ACHN (cell line): ENCODE measurements at regions not wholly inside any gene's neighbourhood (a gene's known extent, or its start where the extent isn't known, plus 50 kb on each side); places are given as distances from the start of the nearest gene placed in this dataset.

ENCODE experiments used
- DNase-seq: peaks from one replicate; pipeline ENCODE4 v3.0.0-alpha.2; 2015
- in situ Hi-C: cut with HindIII; loops from 2 replicates; pipeline ENCODE4 v1.10.0; 2017; ENCODE audit warnings: low sequenced_read_pairs, low pct_ligation_motif_present, low pct_unique_long_range_greater_than_20kb

DNA sequence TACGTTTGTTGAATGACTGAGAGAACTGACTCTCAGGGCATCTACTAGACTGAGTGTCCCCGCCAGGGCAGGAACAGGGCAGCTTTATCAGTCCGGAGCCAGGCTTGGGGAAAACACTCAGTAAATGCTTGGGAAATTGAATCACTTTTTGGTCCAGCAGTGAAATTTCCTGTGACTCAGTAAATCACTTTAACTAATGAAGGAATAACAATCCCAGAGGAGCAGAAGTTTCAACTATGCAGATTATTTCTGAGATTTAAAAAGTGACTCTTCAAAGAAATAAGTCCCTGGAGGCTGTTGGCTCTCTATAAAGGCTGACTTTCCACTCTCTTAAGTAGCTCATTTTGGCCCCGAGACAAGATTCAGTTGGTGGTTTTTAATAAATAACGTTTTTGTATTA is 101.8 kb downstream of the FOXL1 start:
- no peak for DNase-seq

DNA sequence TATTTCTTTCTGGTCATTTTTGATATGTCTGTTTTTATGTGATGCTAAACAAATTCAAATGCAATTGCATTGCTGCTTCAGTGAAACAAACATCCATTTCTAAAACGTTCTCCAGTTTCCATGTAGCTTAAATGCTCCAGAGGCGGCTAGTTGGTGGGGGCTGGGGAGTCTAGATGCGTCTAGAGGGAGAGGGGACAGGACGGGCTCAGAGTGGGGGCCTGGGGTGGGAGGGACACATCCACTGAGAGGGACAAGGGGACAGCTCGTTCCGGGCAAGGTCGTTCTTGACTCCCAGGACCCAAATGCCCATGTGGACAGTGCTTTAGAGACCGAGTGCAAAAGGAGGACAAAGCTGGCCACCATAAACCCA is 102.3 kb downstream of the FOXL1 start:
- in situ Hi-C loops = no loop called here
- no peak for DNase-seq

More for the DNA sequence above, 101.8 kb downstream of the FOXL1 start:
- in situ Hi-C loops = no loop called here

DNA sequence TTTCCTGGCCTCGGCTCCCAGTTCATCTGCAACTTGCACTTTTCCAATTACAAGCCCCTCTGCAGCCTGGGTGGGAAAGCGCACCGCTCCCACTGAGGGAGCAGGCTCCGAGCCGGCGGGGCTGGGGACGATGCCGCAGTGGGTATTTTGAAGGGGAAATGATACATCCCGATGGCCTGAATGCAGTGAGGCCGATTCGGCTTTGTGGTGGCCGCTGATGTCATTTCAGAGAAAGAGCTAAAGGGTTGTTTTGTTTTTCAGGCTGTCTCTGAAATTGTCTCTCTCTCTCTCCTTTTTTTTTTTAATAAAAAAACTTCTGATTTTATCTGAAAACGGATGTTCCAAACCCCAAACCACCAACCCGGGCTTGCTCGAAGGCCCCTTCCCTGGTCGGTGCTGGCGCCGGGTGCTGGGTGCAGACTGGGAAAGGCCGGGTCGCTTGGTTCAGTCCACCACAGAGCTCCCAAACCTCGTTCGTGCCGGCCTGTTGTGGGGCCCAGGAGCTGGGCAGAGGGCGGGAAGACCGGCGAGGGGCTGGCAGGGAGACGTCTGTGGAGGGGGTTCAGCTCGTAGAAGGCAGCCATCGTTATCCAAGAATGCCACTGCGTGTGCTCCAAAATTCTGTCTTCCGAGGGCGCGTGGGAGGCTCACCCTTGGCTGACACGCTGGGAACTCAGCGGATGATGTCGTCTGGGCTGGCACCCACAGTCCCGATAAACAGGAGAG is 102.8 kb downstream of the FOXL1 start:
- no peak for DNase-seq
- in situ Hi-C loops = no loop called here

DNA sequence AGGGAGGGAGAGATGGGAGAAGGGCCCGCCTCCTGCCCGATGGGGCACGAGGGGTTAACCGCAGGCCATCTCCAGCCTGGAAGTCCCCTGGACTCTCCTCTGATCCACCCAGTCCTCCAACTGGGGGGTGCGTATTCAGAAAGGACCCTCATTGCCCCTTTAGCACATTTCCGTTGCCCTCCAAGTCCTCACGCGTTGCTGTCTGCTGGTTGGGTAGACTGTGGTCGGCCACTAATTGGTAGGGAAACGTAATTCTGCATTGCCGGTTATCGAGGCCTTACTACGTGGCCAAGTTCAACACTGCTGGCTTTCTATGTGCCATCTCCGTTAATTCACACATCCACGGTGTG is 103.4 kb downstream of the FOXL1 start:
- DNase-seq = no peak
- in situ Hi-C loops = no loop called here

DNA sequence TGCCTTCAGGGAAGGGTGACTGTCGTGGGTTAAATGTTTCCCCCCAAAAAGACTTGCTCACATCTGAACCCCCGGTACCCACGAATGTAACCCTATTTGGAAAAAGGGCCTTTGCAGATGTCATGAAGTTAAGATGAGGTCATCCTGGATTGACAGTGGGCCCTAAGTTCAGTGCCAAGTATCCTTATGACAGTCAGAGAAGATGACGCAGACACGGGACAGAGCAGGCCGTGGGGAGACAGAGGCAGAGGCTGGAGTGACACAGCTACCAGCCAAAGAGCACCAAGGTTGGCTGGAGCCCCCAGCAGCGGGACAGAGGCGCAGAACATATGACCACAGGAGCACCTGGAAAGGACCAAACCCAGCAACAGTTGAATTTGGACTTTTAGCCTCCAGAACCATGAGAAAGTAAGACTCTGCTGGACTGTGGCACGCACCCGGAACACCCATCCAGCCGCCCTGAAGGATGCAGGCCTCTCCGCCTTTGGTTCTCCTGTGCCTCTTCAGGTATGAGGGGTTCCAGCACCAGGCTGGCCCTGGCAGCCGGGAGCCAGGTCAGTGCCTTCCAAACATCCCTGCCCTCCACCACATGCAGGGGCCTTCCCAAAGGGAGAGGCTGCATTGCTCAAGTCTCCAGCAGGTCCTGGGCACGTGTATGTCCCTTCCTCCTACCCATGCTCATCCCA is 104.0 kb downstream of the FOXL1 start:
- in situ Hi-C loops = no loop called here

DNA sequence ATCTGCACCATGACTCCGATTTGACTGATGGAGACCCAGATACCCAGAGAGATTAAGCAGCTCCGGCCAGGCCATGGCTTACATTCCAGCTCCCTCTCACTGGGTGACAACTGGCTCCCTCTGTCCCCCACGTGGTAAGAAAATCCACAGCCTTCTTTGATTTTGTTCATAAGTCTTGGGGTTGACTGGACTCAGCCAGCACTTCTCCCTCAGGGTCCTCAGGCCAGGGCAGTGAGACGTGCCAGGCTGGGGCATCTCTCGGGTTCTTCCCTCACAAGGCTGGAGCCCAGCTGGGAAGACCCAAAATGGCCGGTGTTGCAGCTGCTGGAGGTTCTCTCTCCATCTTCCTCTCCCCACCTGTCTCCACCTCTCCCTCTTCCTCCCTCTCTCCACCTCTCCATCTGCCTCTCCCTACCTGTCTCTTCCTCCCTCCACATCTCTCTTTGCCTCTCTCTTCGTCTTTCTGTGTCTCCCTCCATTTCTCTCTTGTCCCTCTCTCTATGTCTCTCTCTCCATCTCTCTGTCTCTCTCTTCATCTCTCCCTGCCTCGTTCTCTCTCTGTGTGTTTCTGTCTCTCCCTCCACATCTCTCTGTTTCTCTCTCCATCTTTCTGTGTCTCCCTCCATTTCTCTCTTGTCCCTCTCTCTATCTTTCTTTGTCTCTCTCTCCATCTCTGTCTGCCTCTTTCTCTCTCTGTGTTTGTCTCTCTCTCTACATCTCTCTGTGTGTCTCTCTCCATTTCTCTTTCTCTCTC is 105.3 kb downstream of the FOXL1 start:
- DNase-seq = no peak
- in situ Hi-C loops = no loop called here

More for the DNA sequence above, 104.0 kb downstream of the FOXL1 start:
- no peak for DNase-seq

DNA sequence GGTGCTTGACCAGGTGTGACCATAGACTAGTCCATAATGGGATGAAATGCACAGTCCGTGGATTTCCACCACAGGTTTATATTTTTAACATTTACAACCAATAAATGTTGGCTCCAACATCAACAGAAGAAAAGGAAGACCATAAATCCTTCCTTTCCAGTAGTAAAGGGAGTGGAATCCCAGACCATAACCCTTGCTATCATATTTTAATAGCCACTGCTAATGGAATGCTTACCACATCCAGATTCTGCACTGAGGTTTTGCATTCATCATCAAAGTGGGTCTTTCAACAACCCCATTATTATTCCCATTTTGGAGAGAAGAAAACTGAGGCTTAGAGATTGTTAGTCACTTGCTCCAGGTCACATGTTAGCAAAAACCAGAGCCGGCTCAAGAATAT is 106.7 kb downstream of the FOXL1 start:
- DNase-seq = no peak
- in situ Hi-C loops = no loop called here

DNA sequence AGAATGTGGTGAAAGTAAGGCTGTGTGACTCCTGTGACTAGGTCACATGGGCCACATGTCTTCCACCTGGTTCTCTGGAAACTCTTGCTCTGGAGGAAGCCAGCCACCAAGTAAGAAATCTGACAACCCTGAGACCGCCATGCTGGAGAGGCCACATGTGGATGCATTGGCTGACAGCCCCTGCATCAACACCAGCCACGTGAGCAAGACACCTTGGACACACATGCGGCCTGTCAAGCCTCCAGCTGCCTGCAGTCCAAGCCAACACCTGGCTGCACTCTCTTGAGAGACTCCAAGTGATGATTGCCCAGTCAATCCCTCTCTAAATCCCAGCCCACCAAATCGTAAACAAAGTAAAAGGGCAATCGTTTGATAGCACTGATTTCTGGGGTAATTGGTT is 112.6 kb downstream of the FOXL1 start:
- in situ Hi-C loops = no loop called here
- DNase-seq = no peak

DNA sequence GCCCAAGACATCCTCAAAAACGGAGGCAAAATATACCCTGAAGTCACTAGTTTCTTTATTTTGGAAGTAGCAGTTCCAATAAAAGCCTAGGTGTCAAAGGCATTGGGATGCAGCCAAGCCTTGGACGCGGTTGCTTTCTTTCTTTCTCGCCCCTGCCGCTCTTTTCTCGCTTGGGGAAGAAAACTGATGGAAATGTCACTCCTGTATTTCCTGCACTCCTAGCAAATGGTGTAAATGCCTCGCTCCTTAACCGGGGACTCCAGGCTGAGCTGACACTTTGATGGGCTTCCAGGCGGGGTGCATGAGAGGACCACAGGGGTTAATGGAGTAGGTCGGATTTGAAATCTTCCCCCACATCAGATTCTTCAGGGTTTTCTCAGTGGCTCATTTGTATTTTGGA is 114.1 kb downstream of the FOXL1 start:
- in situ Hi-C loops = no loop called here
- no peak for DNase-seq

DNA sequence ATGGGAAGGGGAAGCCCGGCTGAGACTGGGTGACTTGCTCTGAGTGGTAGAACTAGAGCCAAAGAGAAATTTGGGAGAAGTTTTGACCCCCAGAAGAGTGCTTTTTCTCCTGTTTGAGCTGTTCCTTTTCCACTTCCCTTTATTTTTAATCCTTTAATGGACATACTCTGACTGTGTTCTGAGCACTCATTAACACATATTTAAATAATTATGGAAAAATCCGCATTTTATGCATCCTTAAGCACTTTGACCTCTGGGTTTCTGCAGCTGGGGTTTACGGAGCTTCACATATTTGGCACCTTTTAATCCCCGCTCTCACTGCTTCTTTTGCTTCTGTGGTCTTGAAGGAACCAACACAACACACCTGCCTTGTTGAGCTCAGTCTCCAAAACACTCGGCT is 114.7 kb downstream of the FOXL1 start:
- no peak for DNase-seq
- in situ Hi-C loops = no loop called here

DNA sequence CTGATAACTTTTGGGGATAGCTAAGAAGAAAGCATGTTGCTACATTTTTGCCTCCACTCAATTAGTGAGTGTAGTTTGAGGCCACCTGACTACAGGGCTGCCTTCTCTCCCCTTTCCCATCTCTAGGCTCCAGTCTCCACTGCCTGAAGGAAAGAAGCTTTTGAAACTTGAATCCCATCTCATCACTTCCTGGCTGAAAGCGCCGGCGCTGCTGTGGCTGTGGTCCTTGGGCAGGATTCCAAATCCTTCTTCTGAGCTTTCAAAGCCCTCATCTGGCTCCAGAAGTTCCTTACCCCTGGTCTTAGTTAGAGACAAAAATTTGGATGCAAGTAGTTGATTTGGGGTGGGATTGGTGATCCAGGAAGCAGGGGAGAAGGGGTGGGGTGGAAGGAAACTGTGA is 119.4 kb downstream of the FOXL1 start:
- in situ Hi-C loops = no loop called here
- DNase-seq = no peak

DNA sequence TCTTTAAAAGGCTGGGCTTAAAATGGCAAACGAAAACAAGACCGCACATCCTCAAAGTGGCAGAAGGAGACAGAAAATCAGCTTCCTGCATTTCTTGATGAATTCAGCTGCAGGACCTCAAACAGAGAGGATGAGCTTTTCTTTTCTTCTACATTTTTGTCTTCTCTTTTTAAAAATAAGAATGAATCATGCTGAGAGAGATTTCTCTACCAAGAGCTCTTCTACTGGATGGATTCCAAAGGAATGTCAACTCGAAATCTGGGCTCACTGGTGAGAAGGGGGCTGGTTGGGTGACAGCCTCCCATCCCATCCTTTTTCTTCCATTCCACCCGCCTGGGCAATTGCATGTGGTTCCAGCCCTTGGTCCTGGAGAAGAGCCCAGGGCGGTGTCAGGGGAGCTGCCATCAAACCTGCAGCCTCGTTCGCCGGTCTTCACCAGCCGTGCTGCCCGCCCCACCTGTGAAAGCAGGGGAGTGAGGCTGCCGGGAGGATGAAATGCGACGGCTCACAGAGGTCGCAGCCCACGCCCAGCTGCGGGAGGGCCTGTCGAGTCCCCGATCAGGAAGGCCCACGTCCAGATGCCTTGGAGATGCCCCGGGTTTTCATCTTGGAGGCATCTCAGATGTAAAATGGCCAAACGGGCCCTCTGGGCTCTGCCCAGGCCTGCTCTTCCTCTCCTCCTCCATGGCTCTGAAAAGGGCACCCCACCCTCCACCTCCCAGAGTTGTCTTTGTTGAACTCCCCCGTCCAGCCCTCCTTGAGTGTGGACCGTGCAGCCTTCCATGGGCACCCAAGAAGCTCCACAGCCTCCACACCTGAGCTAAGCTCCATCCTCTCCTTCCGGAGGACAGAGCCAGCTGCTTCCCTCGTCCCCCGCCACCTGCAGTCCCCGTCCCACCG is 121.9 kb downstream of the FOXL1 start:
- in situ Hi-C loops = no loop called here
- no peak for DNase-seq

DNA sequence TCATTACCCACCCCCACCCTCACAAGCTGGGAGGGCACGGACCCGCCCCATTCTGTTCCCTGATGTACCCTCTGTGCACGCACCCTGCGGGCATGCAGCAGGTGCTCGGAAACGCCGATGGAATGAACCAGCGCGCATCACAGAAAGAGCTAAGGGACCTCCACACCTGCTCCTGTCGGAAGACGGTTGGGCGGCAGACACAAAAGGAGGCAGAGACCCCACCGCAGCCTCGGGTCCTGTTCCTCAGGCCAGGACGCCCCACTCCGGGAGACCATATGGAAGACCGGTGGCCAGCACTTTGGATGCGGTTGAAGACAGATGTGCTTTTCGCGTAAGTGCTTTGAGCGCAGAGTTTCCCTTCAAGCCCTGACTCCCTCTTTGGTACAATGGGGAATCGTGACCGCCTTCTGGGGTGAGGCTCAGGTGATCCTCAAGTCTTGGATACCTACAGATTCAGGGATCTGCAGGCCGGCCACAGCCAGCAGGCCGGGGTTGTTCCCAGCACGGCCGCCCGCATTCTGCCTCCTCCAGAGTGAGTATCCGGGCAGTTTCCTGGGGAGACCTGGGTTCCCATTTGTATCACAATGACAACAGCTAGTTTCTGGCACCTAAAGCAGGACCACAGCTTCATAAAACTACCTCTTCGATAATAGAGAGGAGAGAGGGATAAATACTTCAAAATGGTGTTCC is 123.1 kb downstream of the FOXL1 start:
- in situ Hi-C loops = no loop called here
- DNase-seq = no peak

DNA sequence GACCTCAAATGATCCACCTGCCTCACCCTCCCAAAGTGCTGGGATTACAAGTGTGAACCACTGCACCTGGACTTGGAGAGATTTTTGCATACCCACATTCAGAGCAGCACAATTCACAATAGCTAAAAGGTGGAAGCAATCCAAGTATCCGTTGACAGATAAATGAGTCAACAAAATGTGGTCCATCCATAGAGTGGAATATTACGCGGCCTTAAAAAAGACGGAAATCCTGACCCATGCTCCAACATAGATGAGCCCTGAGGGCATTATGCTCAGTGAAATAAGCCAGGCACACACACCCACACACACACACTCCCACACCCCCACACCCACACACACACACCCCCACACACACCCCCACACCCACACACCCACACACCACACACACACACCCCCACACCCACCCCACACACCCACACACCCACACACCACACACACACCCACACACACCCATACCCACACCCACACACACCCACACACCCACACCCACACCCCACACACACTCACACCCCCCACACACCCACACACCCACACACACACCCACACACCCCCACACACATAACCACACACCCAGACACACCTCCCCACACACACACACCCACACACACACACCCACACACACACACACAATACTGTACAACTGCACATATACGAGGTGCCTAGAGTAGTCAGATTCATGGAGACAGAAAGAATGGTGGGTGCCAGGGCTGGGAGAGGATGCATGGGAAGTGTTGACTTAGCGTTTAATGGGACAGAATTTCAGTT is 124.7 kb downstream of the FOXL1 start:
- no peak for DNase-seq

DNA sequence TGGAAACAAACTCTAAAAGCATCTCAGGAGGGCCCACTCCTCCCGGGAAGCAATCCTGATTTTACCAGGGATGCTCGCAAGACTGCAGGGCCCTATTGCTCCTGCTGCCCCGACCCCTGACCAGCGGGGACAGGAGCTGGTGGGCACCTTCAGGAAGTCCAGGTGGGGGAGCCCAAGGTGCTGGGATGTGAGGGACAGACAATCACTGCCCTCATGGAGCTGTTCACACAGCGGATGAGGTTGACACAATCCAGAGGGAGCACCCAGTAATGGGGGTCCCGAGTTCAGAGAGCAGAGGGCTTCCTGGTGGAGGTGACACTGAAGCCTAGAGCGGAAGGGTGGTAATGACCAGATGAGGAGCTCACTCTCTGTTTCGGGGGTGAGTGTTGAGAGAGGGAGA is 126.2 kb downstream of the FOXL1 start:
- no peak for DNase-seq
- in situ Hi-C loops = no loop called here

More for the DNA sequence above, 124.7 kb downstream of the FOXL1 start:
- in situ Hi-C loops = no loop called here

DNA sequence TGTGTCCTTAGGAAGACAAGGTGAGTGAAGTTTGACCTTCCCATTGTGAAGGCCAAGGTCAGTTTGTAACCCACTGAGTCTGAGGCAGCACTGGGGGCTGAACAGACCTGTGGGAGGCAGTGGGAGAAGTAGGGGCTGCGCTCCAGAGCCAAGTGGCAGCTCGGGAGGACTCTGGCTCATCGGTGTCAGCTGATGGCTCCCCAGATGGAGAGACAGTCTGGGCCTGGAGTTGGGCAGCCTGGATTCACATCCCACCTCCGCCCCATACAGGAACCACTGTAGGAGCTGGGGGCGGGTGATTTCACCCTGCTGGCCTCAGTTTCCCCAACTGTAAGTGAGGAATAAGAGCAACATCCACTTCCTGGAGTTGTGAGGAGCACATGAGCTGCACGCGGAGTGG is 128.4 kb downstream of the FOXL1 start:
- no peak for DNase-seq
- in situ Hi-C loops = no loop called here

DNA sequence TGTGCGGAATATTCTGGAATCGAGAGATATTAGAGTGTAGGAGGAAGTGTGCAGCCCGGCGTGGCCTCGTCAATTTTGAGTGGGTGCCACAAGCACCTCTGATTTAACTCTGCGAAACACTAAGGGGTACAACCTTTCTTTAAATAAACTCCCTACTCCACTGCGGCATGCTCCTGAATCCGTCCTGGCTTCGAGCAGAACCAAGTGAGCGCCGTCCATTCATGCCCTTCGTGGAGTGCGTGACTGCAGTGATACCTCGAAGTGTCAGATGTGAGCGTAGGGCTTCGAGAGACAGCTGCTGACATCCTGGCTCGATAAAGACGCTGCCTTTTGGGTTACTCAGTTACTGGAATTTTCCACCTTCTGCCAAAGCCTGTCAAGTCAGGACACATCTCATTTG is 128.8 kb downstream of the FOXL1 start:
- in situ Hi-C loops = no loop called here
- DNase-seq = no peak

DNA sequence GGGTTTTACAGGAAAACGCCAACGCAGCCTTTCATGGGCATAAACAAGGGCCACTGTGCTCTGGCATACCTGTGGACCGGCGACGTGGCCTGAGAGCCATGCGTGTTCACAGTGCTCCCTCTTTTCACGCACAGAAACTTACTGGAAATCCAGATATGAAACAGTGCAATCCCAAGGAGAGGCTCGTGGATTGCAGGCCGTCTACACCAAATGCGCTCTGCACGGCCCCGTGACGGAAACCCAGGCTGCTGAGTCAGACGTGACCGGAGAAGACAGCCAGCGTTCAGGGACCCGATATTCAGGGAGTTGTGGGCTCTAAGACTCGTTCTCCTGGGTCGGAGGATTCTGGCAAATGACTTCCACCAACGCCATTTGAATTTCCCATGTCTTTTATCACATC is 129.2 kb downstream of the FOXL1 start:
- no peak for DNase-seq
- in situ Hi-C loops = no loop called here
